Esophagus muscularis mucosa (tissue), 4 donors: ENCODE measurements at regions not wholly inside any gene's neighbourhood (a gene's known extent, or its start where the extent isn't known, plus 50 kb on each side); places are given as distances from the start of the nearest gene placed in this dataset.
"Not testable (repeated sequence)": the region's sequence is repeated elsewhere in the genome, so short reads cannot be mapped to it uniquely, and the experiment has no call there.

ENCODE experiments used
- DNase-seq: peaks from one replicate; pipeline ENCODE4 v3.0.0-alpha.2; 2017; ENCODE audit errors: extremely low spot score
- H3K27ac ChIP-seq, 4 donors: fragments of 200-600 bp; sonication (generic); replicated peaks in 1 of 4; 1 replicate in 3 of 4; 2 replicates in 1 of 4; pipeline ENCODE4 v1.5.1; 2016 to 2019; ENCODE audit warnings: mild to moderate bottlenecking in 1 of 4
- H3K27me3 ChIP-seq, 4 donors: fragments of 200-600 bp; sonication (generic); one replicate each; pipeline versions ENCODE4 v1.5.1 to v1.6.0; 2016 to 2019
- H3K36me3 ChIP-seq, 4 donors: fragments of 200-600 bp; sonication (generic); one replicate each; pipeline ENCODE4 v1.5.1; 2016 to 2019
- H3K4me1 ChIP-seq, 4 donors: fragments of 200-600 bp; sonication (generic); one replicate each; pipeline ENCODE4 v1.5.1; 2016 to 2019
- H3K4me3 ChIP-seq, 4 donors: fragments of 200-600 bp; sonication (generic); 1 replicate in 2 of 4; 2 replicates in 2 of 4; pipeline ENCODE4 v1.5.1; 2016 to 2019; ENCODE audit warnings: mild to moderate bottlenecking in 4 of 4, moderate library complexity in 1 of 4
- H3K9me3 ChIP-seq, 4 donors: fragments of 200-600 bp; sonication (generic); 1 replicate in 3 of 4; 2 replicates in 1 of 4; pipeline ENCODE4 v1.5.1; 2016 to 2019
- EP300 ChIP-seq: sonication (generic); formaldehyde crosslinking; IDR thresholded peaks from one replicate; pipeline ENCODE4 v1.6.1; 2017; ENCODE audit warnings: antibody characterized with exemption
- POLR2A ChIP-seq: fragments of 450-650 bp; IDR thresholded peaks from one replicate; pipeline ENCODE4 v1.6.1; 2017; ENCODE audit warnings: antibody characterized with exemption, moderate library complexity, mild to moderate bottlenecking, low read depth
- POLR2AphosphoS5 ChIP-seq, 2 donors: sonication (generic); formaldehyde crosslinking; IDR thresholded peaks; one replicate each; pipeline ENCODE4 v1.6.1; 2017; ENCODE audit warnings: antibody characterized with exemption in 2 of 2
- WGBS: methylation state at CpG from one replicate; pipeline ENCODE4 v1.1.5; 2018; 5-methylcytosine and 5-hydroxymethylcytosine counted together
- intact Hi-C: fragments of 100-400 bp; cut with DNase I; formaldehyde crosslinking; loops from one replicate; pipeline ENCODE4 v1.15.1; 2023
- TF ChIP-seq, protein P1 (sequence below), 3 experiments: fragments of 200-600 bp in 2 of 3; fragments of 450-650 bp in 1 of 3; sonication (generic) in 2 of 3; IDR thresholded peaks; one replicate each; pipeline ENCODE4 v1.5.1; 2017 to 2019; ENCODE audit warnings: antibody characterized with exemption in 3 of 3, mild to moderate bottlenecking in 2 of 3, moderate library complexity in 1 of 3

DNA sequence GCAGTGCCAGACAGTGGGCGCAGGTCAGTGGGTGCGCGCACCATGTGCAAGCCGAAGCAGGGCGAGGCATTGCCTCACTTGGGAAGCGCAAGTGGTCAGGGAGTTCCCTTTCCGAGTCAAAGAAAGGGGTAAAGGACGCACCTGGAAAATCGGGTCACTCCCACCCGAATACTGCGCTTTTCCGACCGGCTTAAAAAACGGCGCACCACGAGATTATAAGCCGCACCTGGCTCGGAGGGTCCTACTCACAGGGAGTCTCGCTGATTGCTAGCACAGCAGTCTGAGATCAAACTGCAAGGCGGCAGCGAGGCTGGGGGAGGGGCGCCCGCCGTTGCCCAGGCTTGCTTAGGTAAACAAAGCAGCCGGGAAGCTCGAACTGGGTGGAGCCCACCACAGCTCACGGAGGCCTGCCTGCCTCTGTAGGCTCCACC is 77.9 kb downstream of the NR4A2 start:
- H3K36me3 ChIP-seq, H3K4me1 ChIP-seq, H3K27me3 ChIP-seq, DNase-seq, H3K9me3 ChIP-seq, H3K27ac ChIP-seq, intact Hi-C loops: not testable (repeated sequence)
- peak overlapping the region in 2 of 4 donors; percentile 27 to 49 for H3K4me3 ChIP-seq
- 82% methylated on average over 22 of the region's 27 CpGs for WGBS

DNA sequence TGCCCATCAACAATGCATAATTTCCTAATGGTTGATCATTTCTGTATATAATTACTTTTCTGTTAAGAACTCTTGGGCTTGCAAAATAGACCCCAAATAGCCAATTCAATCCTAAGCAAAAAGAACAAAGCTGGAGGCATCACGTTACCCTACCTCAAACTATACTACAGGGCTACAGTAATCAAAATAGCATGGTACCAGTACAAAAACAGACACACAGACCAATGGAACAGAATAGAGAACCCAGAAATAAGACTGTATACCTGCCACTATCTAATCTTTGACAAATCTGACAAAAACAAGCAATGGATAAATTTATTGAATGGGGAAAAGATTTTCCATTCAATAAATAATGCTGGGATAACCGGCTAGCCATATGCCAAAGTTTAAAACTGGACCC is 78.8 kb downstream of the NR4A2 start:
- Histone ChIP-seq H3K27ac (no peak overlapping the region), H3K4me3 (no peak overlapping the region), H3K27me3 (no peaks in the 10 kb centered on the region), H3K4me1 (no peaks in the 10 kb centered on the region), H3K9me3 (no peaks in the 10 kb centered on the region), H3K36me3 (no peaks in the 10 kb centered on the region)
- DNase-seq = no peak
- TF ChIP-seq POLR2AphosphoS5 (IDR thresholded peaks at IDR 0.05) (no peak), EP300 (no peak), POLR2A (no peak)
- TF ChIP-seq, protein P1, sequence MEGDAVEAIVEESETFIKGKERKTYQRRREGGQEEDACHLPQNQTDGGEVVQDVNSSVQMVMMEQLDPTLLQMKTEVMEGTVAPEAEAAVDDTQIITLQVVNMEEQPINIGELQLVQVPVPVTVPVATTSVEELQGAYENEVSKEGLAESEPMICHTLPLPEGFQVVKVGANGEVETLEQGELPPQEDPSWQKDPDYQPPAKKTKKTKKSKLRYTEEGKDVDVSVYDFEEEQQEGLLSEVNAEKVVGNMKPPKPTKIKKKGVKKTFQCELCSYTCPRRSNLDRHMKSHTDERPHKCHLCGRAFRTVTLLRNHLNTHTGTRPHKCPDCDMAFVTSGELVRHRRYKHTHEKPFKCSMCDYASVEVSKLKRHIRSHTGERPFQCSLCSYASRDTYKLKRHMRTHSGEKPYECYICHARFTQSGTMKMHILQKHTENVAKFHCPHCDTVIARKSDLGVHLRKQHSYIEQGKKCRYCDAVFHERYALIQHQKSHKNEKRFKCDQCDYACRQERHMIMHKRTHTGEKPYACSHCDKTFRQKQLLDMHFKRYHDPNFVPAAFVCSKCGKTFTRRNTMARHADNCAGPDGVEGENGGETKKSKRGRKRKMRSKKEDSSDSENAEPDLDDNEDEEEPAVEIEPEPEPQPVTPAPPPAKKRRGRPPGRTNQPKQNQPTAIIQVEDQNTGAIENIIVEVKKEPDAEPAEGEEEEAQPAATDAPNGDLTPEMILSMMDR (IDR thresholded peaks at IDR 0.05) = no peak
- intact Hi-C loops = no loop called here
- 83% methylated on average over 2 of the region's 2 CpGs for WGBS

DNA sequence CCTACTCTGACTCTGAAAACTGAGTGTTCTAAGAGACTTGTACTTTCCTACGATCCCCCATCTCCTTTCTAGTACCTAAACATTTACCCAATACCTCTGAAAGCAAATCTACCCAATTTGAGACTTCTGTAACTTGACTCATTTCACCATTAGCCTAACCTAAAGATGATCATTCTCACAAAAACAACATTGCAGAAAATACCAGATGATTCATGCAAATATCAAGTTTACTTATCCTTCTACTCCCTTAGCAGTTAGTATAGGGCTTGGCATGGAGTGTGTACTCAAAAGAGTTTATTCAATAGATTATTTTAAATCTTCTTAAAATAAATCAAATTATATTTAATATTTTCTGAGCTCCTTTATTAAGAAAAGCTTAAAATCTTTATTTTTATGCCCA is 89.6 kb downstream of the NR4A2 start:
- H3K4me1 ChIP-seq = no peaks in the 10 kb centered on the region
- no peak for TF ChIP-seq EP300
- TF ChIP-seq, protein P1 (IDR thresholded peaks at IDR 0.05) = no peak
- TF ChIP-seq POLR2A = no peak
- TF ChIP-seq POLR2AphosphoS5 (IDR thresholded peaks at IDR 0.05) = no peak
- no peak overlapping the region for H3K27ac ChIP-seq
- no peaks in the 10 kb centered on the region for H3K36me3 ChIP-seq
- no peaks in the 10 kb centered on the region for H3K9me3 ChIP-seq
- WGBS = 74% methylated on average over 1 of the region's 1 CpG
- intact Hi-C loops = no loop called here
- no peaks in the 10 kb centered on the region for H3K27me3 ChIP-seq
- no peak for DNase-seq
- no peak overlapping the region for H3K4me3 ChIP-seq

DNA sequence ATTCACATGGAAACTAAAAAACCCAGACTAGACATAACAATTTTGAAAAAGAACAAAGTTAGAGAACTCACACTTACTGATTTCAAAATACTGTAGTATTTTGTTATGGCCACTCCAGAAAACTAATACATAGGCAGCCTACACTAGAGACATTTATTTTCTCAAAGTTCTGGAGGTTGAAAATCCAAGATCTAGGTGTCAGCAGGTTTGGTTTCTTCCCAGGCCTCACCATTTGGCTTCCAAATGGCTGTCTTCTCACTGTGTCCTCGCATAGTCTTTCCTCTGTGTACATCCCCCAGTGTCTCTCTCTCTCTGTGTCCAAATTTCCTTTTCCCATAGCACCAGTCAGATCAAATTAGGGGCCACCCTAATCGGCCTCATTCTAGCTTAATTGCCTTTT is 95.0 kb downstream of the NR4A2 start:
- H3K4me1 ChIP-seq = no peaks in the 10 kb centered on the region
- no peak overlapping the region for H3K4me3 ChIP-seq
- DNase-seq = no peak
- H3K27me3 ChIP-seq = no peaks in the 10 kb centered on the region
- TF ChIP-seq POLR2A = no peak
- intact Hi-C loops = no loop called here
- no peaks in the 10 kb centered on the region for H3K36me3 ChIP-seq
- WGBS = 70% methylated on average over 2 of the region's 2 CpGs
- H3K9me3 ChIP-seq = no peaks in the 10 kb centered on the region
- no peak overlapping the region for H3K27ac ChIP-seq

DNA sequence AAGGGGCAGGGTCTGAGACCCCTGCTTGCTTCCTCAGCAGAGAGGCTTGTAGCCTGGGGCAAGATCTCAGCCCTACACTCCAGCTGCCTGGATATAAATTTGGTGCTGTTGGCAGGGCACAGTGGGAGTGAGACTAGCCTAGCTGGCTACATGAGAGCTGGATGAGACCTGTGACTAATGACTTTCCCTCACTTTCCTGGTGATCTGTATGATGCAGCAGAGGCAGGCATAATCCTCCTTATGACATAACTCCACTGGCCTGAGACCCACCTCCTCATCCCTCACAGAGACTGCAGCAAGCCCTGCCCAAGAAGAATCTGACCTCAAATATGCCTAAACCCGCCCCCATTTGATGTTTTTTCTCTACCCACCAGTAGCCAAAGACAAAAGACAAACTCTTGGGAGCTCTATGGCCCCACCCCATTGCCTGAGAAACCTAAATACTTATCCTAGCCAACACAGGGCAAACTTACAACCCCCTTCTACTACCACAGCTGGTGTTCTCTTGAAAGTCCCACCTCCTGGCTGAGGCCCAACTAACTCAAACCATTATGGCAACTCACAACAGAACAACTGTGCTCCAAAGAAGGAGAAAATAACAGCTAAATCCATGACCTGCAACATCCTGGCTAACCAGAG is 102.7 kb downstream of the NR4A2 start:
- intact Hi-C loops = no loop called here
- 80% methylated on average over 1 of the region's 1 CpG for whole genome bisulfite sequencing
- H3K9me3 ChIP-seq = peaks cover 0 to 21% (median 10%) of the 10 kb centered on the region in 4 donors

DNA sequence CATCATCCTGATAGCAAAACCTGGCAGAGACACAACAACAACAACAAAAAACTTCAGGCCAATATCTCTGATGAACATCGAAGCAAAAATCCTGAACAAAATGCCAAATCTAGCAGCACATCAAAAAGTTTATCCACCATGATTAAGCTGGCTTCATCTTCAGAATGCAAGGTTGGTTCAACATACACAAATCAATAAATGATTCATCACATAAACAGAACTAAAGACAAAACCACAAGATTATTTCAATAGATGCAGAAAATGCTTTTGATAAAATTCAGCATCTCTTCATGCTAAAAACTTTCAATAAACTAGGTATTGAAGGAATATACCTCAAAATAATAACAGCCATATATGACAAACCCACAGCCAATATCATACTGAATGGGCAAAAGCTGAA is 109.2 kb downstream of the NR4A2 start:
- H3K9me3 ChIP-seq = peaks cover 0 to 31% (median 10%) of the 10 kb centered on the region in 4 donors
- H3K4me1 ChIP-seq, H3K4me3 ChIP-seq, H3K27ac ChIP-seq, DNase-seq, intact Hi-C loops, H3K27me3 ChIP-seq, H3K36me3 ChIP-seq: not testable (repeated sequence)
- WGBS = 96% methylated on average over 1 of the region's 1 CpG

More for the DNA sequence above, 102.7 kb downstream of the NR4A2 start:
- Histone ChIP-seq H3K36me3 (no peaks in the 10 kb centered on the region), H3K27ac (no peak overlapping the region), H3K27me3 (no peaks in the 10 kb centered on the region), H3K4me1 (no peaks in the 10 kb centered on the region), H3K4me3 (no peak overlapping the region)
- no peak for DNase-seq
- TF ChIP-seq POLR2AphosphoS5 (IDR thresholded peaks at IDR 0.05) = no peak
- no peak for TF ChIP-seq POLR2A
- TF ChIP-seq, protein P1 (IDR thresholded peaks at IDR 0.05) = no peak
- no peak for TF ChIP-seq EP300
